ENCODE measurements at regions not wholly inside any gene's neighbourhood (a gene's known extent, or its start where the extent isn't known, plus 50 kb on each side); places are given as distances from the start of the nearest gene placed in this dataset.

DNA sequence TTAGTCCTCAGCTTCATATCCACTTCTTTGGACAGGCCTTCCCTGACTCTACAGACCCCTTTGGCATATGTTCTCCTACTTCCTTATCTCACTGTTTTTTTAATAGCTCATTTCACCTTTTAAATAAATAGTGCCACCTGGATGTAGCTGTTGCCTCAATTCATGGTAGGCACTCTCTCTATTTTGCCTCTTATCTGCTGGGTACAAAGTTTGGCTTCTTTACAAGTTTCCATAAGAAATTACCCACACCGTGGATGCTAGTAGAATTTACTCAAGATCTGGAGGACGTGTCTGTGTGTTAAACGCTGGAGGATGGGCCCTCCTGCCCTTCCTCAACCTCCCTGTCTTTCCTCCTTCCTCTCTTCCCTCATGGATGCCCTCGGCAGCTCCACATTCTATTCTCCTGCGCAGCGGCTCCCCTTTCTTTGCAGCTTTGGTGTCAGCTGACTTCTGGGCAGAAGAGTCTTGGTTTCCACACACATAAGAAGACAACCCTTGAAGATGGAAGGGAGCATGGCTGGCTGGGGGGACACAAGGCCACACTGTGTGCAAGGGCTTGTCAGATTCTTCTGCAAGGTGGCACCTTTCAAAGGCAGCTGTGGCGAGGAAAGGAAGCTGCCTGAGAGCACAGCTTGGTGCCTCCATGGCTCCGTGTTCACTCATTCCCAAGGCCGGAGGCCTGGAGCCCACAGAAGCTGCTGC lies 212.6 kb downstream of the SNX19 start:
- no peak overlapping the region for H3K27ac Mint-ChIP-seq
- H3K9me3 Mint-ChIP-seq = peaks cover 6% of the 10 kb centered on the region

DNA sequence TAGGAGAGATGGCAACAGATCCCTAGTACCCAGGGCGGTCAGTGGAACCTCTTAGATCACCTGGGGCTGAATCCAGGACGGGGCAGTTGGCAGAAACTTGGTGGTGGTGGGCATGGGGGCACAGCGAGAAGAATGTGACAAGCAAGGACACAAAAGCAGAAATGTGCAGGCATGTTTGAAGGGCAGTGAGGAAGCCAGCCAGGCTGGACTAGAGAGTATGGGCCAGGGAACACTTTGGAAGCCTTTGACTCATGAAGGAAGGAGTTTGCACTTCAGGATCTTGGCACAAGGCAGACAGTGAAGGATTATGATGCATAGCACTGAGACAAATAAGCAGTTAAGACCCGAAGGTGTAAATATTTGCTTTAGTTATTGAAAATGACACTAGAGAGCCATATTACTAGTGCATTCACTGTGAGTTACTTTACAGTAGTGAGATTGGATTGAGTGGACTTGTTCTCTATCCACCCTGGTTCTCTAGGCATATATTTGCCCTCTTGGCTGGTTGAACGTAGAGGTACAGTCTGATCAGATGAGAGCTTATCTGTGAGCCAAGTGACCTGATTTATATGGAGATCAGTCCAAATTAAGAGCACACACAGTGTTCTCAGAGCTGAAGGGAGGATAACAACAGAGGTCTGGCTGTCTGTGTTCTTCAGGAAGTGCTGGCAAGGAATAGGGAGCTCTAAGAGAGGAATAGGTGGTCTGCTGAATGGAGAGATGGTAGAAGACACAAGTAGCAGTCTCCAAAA lies 210.4 kb downstream of the SNX19 start:
- Mint-ChIP-seq H3K4me1 (no peaks in the 10 kb centered on the region), H3K27ac (no peak overlapping the region), H3K4me3 (no peak overlapping the region), H3K36me3 (no peaks in the 10 kb centered on the region), H3K27me3 (peaks cover 16% of the 10 kb centered on the region), H3K9me3 (peaks cover 9% of the 10 kb centered on the region)
- no peak for ATAC-seq

More for the DNA sequence above, 212.6 kb downstream of the SNX19 start:
- Mint-ChIP-seq H3K27me3 (peaks cover 16% of the 10 kb centered on the region), H3K4me3 (no peak overlapping the region), H3K4me1 (no peaks in the 10 kb centered on the region), H3K36me3 (no peaks in the 10 kb centered on the region)
- no peak for ATAC-seq

DNA sequence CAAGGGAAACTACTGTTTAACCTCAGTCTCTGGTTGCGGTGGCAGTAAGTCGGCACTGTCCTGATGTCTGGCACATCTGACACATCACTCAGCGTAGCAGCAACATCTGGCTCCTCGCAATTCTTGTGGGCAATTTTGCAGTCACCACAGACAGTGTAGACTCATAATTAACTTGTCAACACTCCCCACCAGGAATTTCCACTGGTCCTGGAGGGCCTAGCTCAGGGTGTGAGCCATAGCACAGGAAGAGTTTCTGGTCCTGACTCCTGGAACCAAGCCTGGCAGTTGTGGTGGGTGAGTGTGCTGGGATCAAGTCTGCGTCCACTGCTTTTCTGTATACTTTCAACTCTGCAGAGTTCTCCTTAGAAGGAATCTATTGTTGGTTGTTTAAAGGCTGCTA lies 209.7 kb downstream of the SNX19 start:
- peaks cover 16% of the 10 kb centered on the region for H3K27me3 Mint-ChIP-seq
- no peak for ATAC-seq
- H3K27ac Mint-ChIP-seq = no peak overlapping the region
- no peak overlapping the region for H3K4me3 Mint-ChIP-seq
- no peaks in the 10 kb centered on the region for H3K4me1 Mint-ChIP-seq
- H3K36me3 Mint-ChIP-seq = no peaks in the 10 kb centered on the region
- H3K9me3 Mint-ChIP-seq = peaks cover 7% of the 10 kb centered on the region

GRCh38 chr11:130707217-130707616 lies 209.1 kb downstream of the SNX19 start:
- no peaks in the 10 kb centered on the region for H3K4me1 Mint-ChIP-seq
- H3K9me3 Mint-ChIP-seq = peaks cover 6% of the 10 kb centered on the region
- ATAC-seq = no peak
- H3K27ac Mint-ChIP-seq = no peak overlapping the region
- no peaks in the 10 kb centered on the region for H3K36me3 Mint-ChIP-seq
- peaks cover 16% of the 10 kb centered on the region for H3K27me3 Mint-ChIP-seq
- no peak overlapping the region for H3K4me3 Mint-ChIP-seq

GRCh38 chr11:130709531-130709930 lies 206.7 kb downstream of the SNX19 start:
- Mint-ChIP-seq H3K9me3 (peaks cover 9% of the 10 kb centered on the region), H3K36me3 (no peaks in the 10 kb centered on the region), H3K27me3 (peaks cover 11% of the 10 kb centered on the region), H3K4me3 (no peak overlapping the region), H3K4me1 (no peaks in the 10 kb centered on the region), H3K27ac (no peak overlapping the region)
- no peak for ATAC-seq

DNA sequence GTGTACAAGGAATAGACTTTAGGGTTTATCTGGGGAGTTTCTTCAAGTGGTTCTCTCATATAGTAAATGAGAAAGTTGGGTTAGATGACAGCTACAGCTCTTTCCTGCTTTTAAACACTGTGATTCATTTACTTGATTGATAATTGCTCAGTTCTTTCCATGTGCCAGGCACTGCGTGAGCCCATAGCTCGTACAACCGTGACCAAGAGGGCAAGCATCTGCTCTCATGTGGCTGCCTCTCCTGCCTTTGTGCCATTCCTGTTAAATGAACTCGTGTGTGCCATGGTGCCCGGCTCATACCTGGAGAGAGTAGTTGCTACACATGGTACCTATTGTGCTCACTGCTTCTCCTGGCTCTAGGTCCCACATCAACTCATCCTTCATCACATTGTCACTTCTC lies 206.3 kb downstream of the SNX19 start:
- peaks cover 11% of the 10 kb centered on the region for H3K27me3 Mint-ChIP-seq
- peak; percentile 6 for ATAC-seq
- peaks cover 9% of the 10 kb centered on the region for H3K9me3 Mint-ChIP-seq
- no peak overlapping the region for H3K27ac Mint-ChIP-seq
- H3K4me3 Mint-ChIP-seq = no peak overlapping the region
- H3K4me1 Mint-ChIP-seq = no peaks in the 10 kb centered on the region
- no peaks in the 10 kb centered on the region for H3K36me3 Mint-ChIP-seq

- ATAC-seq = no peak
- peaks cover 9% of the 10 kb centered on the region for H3K9me3 Mint-ChIP-seq
- no peak overlapping the region for H3K27ac Mint-ChIP-seq
Measured at GRCh38 chr11:130710497-130711012, 205.7 kb downstream of the SNX19 start.

GRCh38 chr11:130711193-130711592 lies 205.1 kb downstream of the SNX19 start:
- Mint-ChIP-seq H3K4me3 (no peak overlapping the region), H3K9me3 (peaks cover 9% of the 10 kb centered on the region), H3K27me3 (no peaks in the 10 kb centered on the region), H3K4me1 (no peaks in the 10 kb centered on the region), H3K36me3 (no peaks in the 10 kb centered on the region), H3K27ac (no peak overlapping the region)
- ATAC-seq = no peak

More at GRCh38 chr11:130710497-130711012, 205.7 kb downstream of the SNX19 start:
- no peaks in the 10 kb centered on the region for H3K36me3 Mint-ChIP-seq
- H3K4me1 Mint-ChIP-seq = no peaks in the 10 kb centered on the region
- peaks cover 6% of the 10 kb centered on the region for H3K27me3 Mint-ChIP-seq
- H3K4me3 Mint-ChIP-seq = no peak overlapping the region

DNA sequence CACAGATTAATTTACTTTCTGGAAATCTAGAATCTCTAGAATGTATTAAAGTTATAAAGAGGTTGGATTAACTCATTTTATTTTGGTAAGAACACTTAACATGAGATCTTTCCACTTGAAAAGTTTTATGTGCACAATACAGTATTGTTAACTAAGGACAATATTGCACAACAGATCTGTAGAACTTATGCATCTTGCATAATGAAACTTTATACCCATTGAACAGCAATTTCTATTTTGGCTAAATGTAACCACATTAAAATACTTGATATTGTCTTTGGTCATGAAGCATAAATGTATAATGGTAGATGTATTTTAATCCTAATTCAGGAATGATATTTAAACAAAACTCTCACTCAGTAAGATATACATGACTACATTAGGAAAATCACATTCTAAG lies 203.8 kb downstream of the SNX19 start:
- Mint-ChIP-seq H3K27me3 (no peaks in the 10 kb centered on the region), H3K36me3 (no peaks in the 10 kb centered on the region), H3K9me3 (peaks cover 9% of the 10 kb centered on the region), H3K4me3 (no peak overlapping the region), H3K27ac (no peak overlapping the region), H3K4me1 (no peaks in the 10 kb centered on the region)
- ATAC-seq = no peak

DNA sequence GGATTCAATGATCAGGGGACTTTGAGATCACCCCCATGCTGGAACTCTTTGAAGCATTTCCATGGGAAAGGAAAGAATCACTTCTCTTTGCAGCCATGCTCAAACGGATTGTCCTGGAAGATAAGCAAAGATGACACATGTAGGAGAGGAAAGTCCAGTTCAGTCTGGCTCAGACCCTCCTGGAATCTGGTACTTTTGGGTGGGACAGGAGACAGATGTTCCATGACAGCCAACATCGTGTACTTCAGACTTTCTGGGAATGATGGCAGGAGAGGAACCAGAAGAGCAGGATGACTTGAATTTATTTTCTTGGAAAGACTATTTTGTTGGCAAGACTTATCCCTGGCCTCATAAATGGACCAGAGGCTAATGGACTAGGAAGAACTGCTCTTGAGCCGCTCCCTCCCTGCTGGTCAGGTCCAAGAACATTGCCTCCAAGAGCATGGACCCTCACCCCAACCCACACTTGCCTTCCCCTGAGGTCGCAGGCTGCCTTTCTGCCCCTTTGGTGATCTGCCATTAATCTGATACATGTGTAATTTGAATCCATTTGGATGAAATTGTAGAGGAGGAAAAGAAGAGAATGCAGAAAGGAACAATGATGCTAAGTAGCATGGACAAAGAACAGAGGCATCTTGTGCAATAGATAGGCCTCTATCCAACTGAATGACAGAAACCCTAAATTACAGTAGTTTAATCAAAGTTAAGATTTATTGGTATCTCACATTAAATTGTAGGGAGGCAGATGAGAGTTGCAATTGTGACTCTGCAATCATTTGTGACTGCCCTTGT lies 201.0 kb downstream of the SNX19 start:
- Mint-ChIP-seq H3K27ac (no peak overlapping the region), H3K36me3 (no peaks in the 10 kb centered on the region), H3K27me3 (no peaks in the 10 kb centered on the region), H3K9me3 (peaks cover 3% of the 10 kb centered on the region), H3K4me1 (no peaks in the 10 kb centered on the region), H3K4me3 (no peak overlapping the region)
- no peak for ATAC-seq

DNA sequence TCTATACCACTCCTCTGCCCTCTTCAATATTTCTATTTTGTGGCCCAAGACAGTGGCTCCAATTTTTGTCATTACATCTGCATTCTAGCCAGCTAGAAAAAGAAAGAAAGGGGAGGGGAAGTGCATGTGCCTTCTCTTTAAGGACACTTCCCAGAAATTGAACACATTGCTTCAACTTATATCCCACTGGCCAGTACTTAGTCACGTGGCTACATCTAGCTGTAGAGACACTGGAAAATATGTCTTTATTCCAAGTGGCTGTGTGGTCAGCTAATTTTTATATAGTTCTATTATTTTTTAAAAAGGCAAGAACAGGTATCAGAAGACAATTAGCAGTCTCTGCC lies 200.4 kb downstream of the SNX19 start:
- ATAC-seq = no peak
- Mint-ChIP-seq H3K27me3 (no peaks in the 10 kb centered on the region), H3K27ac (no peak overlapping the region), H3K4me1 (no peaks in the 10 kb centered on the region), H3K4me3 (no peak overlapping the region), H3K9me3 (peaks cover 3% of the 10 kb centered on the region), H3K36me3 (no peaks in the 10 kb centered on the region)

DNA sequence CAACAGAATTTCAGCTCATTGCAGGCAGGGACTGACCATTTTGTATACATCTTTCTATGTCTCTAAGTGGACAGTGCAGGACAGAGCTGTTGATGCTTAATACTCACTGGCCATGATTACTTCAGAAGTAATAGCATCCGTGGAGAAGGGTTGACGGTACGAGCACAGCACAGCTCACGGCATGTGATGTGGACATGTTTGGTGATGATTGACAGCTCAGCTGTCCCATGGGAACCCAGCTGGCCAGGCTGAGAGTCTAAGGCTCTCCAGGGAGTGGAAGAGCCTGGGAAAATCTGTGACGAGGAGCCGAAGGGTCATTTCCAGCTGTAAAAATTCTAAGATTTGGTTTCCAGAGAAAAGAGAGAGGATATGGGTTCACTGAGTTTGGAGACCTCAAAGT lies 198.2 kb downstream of the SNX19 start:
- H3K27ac Mint-ChIP-seq = no peak overlapping the region
- H3K27me3 Mint-ChIP-seq = peaks cover 2% of the 10 kb centered on the region
- H3K36me3 Mint-ChIP-seq = no peaks in the 10 kb centered on the region
- H3K4me1 Mint-ChIP-seq = no peaks in the 10 kb centered on the region
- peaks cover 3% of the 10 kb centered on the region for H3K9me3 Mint-ChIP-seq
- no peak overlapping the region for H3K4me3 Mint-ChIP-seq
- ATAC-seq = no peak

GRCh38 chr11:130719220-130719915 lies 196.9 kb downstream of the SNX19 start:
- Mint-ChIP-seq H3K36me3 (no peaks in the 10 kb centered on the region), H3K9me3 (no peaks in the 10 kb centered on the region), H3K4me1 (no peaks in the 10 kb centered on the region), H3K27me3 (peaks cover 12% of the 10 kb centered on the region), H3K27ac (no peak overlapping the region), H3K4me3 (no peak overlapping the region)
- ATAC-seq = no peak

- ATAC-seq = peak; percentile 26
- Mint-ChIP-seq H3K4me3 (no peak overlapping the region), H3K9me3 (no peaks in the 10 kb centered on the region), H3K36me3 (no peaks in the 10 kb centered on the region), H3K4me1 (no peaks in the 10 kb centered on the region), H3K27ac (no peak overlapping the region), H3K27me3 (peaks cover 12% of the 10 kb centered on the region)
Measured at GRCh38 chr11:130720232-130721022, 195.9 kb downstream of the SNX19 start.

Data from stimulated activated memory B cell treated with anti-CD40 and anti-IgM and Interleukin-4, amounts not matched to agents 10 μg/mL and 1 μg/mL and 100 μg/mL, for 72 hours (primary cell).